Body of pancreas (tissue), 4 donors: ENCODE measurements at regions not wholly inside any gene's neighbourhood (a gene's known extent, or its start where the extent isn't known, plus 50 kb on each side); places are given as distances from the start of the nearest gene placed in this dataset.

Source experiments
- ATAC-seq: fragments of 150-250 bp; one replicate; pipeline ENCODE4 v1.9.1; 2016
- DNase-seq, 4 donors: peaks; one replicate each; pipeline ENCODE4 v3.0.0-alpha.2; 2019
- H3K27ac ChIP-seq, 4 donors: fragments of 200-600 bp; sonication (generic); 1 replicate in 3 of 4; 2 replicates in 1 of 4; pipeline versions ENCODE4 v1.5.1 to v1.6.1; 2016 to 2019; ENCODE audit warnings: mild to moderate bottlenecking in 1 of 4, mixed read lengths in 1 of 4, moderate library complexity in 1 of 4
- H3K27me3 ChIP-seq, 2 donors: fragments of 200-600 bp; sonication (generic); one replicate each; pipeline ENCODE4 v1.6.0; 2016; ENCODE audit warnings: mild to moderate bottlenecking in 1 of 2
- H3K36me3 ChIP-seq, 2 donors: fragments of 200-600 bp; sonication (generic); replicated peaks in 1 of 2; 2 replicates each; pipeline ENCODE4 v1.5.1; 2016; ENCODE audit warnings: low read depth in 2 of 2; ENCODE audit not compliant: insufficient read depth in 1 of 2
- H3K4me1 ChIP-seq: fragments of 200-600 bp; sonication (generic); one replicate; pipeline ENCODE4 v1.6.0; 2016
- H3K4me3 ChIP-seq, 2 donors: fragments of 200-600 bp; sonication (generic); 1 replicate in 1 of 2; 2 replicates in 1 of 2; pipeline ENCODE4 v1.5.1; 2016 to 2019
- H3K9me3 ChIP-seq, 3 donors: fragments of 200-600 bp; sonication (generic); 1 replicate in 2 of 3; 2 replicates in 1 of 3; pipeline ENCODE4 v1.5.1; 2016
- POLR2A ChIP-seq, 3 donors: fragments of 450-650 bp; IDR thresholded peaks; one replicate each; pipeline ENCODE4 v1.6.1; 2016; ENCODE audit warnings: antibody characterized with exemption in 3 of 3, mild to moderate bottlenecking in 2 of 3
- WGBS, 2 donors: methylation state at CpG; one replicate each; pipeline ENCODE4 v1.1.5; 2017; 5-methylcytosine and 5-hydroxymethylcytosine counted together
- intact Hi-C: fragments of 100-400 bp; cut with DNase I; formaldehyde crosslinking; loops from one replicate; pipeline ENCODE4 v1.15.1; 2023
- TF ChIP-seq, protein P1 (sequence below), 7 experiments: fragments of 450-650 bp in 4 of 7; fragments of 200-600 bp in 3 of 7; sonication (generic) in 3 of 7; IDR thresholded peaks; one replicate each; pipeline ENCODE4 v1.5.1; 2016 to 2019; ENCODE audit warnings: antibody characterized with exemption in 7 of 7

DNA sequence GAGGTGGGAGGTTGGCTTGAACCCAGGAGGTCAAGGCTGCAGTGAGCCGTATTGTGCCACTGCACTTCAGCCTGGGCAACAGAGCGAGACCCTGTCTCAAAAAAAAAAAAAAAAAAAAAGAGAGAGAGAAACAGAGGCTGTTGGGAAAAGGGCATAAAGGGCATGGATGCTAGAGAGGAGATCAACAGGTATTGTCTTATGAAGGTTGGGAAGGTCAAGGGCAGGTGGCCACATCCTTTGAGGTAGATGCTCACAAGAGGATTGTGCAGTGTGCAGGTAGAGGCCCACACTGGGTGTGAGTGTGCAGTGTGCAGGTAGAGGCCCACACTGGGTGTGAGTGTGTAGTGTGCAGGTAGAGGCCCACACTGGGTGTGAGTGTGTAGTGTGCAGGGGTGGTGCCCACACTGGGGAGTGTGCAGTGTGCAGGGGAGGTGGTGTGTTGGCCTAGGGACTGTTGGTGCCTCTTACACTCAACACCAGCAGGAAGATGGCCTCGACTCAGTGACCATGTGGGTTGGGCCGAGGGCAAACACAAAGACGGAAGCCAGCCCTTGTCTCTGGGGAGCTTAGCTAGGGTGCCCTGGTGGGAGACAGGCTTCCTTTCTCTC lies 404.9 kb upstream of the TNRC6C start:
- Histone ChIP-seq H3K9me3 (no peaks in the 10 kb centered on the region), H3K27me3 (no peaks in the 10 kb centered on the region), H3K4me3 (no peak overlapping the region), H3K27ac (no peak overlapping the region), H3K4me1 (no peaks in the 10 kb centered on the region), H3K36me3 (no peaks in the 10 kb centered on the region)
- intact Hi-C loops: no loop called here
- DNase-seq: no peak
- WGBS, 2 donors: 84 to 87% methylated on average over 5 of the region's 5 CpGs
- no peak for ATAC-seq
- TF ChIP-seq, protein P1, sequence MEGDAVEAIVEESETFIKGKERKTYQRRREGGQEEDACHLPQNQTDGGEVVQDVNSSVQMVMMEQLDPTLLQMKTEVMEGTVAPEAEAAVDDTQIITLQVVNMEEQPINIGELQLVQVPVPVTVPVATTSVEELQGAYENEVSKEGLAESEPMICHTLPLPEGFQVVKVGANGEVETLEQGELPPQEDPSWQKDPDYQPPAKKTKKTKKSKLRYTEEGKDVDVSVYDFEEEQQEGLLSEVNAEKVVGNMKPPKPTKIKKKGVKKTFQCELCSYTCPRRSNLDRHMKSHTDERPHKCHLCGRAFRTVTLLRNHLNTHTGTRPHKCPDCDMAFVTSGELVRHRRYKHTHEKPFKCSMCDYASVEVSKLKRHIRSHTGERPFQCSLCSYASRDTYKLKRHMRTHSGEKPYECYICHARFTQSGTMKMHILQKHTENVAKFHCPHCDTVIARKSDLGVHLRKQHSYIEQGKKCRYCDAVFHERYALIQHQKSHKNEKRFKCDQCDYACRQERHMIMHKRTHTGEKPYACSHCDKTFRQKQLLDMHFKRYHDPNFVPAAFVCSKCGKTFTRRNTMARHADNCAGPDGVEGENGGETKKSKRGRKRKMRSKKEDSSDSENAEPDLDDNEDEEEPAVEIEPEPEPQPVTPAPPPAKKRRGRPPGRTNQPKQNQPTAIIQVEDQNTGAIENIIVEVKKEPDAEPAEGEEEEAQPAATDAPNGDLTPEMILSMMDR (IDR thresholded peaks at IDR 0.05): no peak
- TF ChIP-seq POLR2A (IDR thresholded peaks at IDR 0.05): no peak

DNA sequence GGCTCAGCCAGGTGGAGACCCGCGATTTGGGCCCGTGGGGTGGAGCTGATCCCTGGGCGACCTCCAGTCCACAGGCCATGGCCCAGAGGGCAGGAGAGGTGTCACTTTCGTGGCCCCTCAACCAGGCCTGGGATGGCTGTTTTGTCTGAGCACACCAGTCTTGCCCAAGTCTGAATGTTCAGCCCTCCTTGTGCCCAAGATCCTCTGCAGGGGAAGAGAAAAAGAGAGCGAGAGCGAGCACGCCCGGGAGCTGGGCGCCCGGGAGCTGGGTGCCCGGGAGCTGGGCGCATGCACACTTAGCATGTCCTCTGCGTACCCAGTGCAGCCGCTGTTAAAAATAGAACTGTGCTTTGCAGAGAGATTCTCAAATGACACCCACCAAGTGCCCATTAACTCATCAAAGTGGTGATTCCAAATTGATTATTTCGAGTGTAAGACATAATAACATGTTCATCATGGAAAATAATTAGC lies 403.3 kb upstream of the TNRC6C start:
- Histone ChIP-seq H3K4me1 (no peaks in the 10 kb centered on the region), H3K27ac (no peak overlapping the region), H3K36me3 (no peaks in the 10 kb centered on the region), H3K9me3 (no peaks in the 10 kb centered on the region), H3K27me3 (no peaks in the 10 kb centered on the region), H3K4me3 (no peak overlapping the region)
- WGBS, 2 donors: 63 to 68% methylated on average over 11 to 16 of the region's 16 CpGs
- no peak for DNase-seq
- no peak for TF ChIP-seq POLR2A (IDR thresholded peaks at IDR 0.05)
- TF ChIP-seq, protein P1 (IDR thresholded peaks at IDR 0.05): no peak
- intact Hi-C loops: no loop called here
- no peak for ATAC-seq

DNA sequence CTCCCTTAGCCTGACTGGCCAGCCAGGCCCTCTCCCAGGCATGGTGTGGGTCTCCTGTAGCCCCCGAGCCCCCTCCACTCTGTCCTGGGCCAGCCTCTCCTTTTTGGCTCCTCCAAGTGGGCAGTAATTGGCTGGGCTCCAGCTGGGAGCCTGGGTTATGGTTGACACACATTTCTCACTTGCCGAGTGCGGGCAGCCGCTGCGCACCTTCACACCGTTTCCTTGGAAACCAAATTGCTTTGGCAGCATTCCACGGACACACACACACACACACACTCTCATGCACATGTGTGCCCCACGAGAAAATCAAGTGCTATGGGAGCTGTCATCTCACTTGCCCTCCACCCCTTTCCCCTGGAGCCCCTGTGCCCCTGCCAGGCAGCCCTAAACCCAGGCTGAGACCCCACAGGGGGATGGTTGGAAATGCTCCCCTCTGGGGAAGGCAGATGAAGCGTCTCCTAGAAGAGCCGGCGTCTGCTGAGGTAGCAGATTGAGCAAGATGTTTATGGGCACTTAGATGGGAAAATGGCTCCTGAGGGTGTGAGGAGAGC lies 402.7 kb upstream of the TNRC6C start:
- H3K9me3 ChIP-seq: no peaks in the 10 kb centered on the region
- no peaks in the 10 kb centered on the region for H3K36me3 ChIP-seq
- TF ChIP-seq POLR2A (IDR thresholded peaks at IDR 0.05): no peak
- TF ChIP-seq, protein P1 (IDR thresholded peaks at IDR 0.05): no peak
- H3K27me3 ChIP-seq: no peaks in the 10 kb centered on the region
- H3K4me1 ChIP-seq: no peaks in the 10 kb centered on the region
- ATAC-seq: peak; percentile 55
- WGBS, 2 donors: 16% methylated on average over 8 to 11 of the region's 11 CpGs
- H3K4me3 ChIP-seq: no peak overlapping the region
- no peak overlapping the region for H3K27ac ChIP-seq
- peak; percentile 57 to 75 (median 67) for DNase-seq
- intact Hi-C loops: no loop called here

DNA sequence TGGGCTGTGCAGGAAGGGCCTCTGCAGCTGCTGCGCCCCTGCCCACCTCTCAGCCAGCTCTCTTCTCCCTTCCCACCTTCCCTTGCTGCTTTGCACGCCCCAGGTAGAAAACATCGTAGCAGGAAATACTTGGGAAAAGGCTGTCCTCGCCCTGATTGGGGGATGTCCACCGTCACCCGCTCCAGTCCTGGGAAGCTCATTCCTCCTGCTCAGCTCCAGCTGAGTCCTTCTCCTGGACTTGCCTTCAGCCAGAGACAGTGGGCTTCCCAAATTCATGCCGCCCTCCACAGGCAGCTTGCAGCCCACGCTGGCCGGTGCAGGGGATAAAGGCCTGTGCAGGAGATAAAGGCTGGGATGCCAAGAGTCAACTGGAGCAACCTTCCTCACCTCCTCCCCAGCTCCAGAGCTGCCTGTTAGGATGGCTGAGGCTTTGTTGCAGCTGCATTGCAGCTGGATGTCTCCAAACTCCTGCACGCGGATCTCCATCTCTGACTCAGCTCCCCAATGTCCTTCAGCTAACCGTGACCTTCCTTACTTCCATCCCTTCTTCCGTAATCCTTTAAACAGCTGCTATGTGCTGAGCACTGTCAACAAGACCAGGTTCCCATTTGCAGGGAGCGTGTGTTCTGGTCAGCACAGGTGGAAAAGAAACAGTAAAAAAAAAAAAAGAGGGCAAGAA lies 402.0 kb upstream of the TNRC6C start:
- H3K27ac ChIP-seq: no peak overlapping the region
- DNase-seq (no peak), ATAC-seq (no peak)
- no peaks in the 10 kb centered on the region for H3K4me1 ChIP-seq
- WGBS, 2 donors: 65% methylated on average over 14 of the region's 14 CpGs
- intact Hi-C loops: no loop called here
- TF ChIP-seq, protein P1 (IDR thresholded peaks at IDR 0.05): no peak
- no peak for TF ChIP-seq POLR2A (IDR thresholded peaks at IDR 0.05)
- no peak overlapping the region for H3K4me3 ChIP-seq
- H3K36me3 ChIP-seq: no peaks in the 10 kb centered on the region
- H3K27me3 ChIP-seq: no peaks in the 10 kb centered on the region
- no peaks in the 10 kb centered on the region for H3K9me3 ChIP-seq
